RWPE2 (cell line): ENCODE measurements at regions not wholly inside any gene's neighbourhood (a gene's known extent, or its start where the extent isn't known, plus 50 kb on each side); places are given as distances from the start of the nearest gene placed in this dataset.

Experiments
- ATAC-seq: fragments of 200-7000 bp; cut with Tn5 transposase; 3 replicates; pipeline ENCODE4 v1.9.1; 2021; ENCODE audit warnings: low read depth
- DNase-seq: peaks from one replicate; pipeline ENCODE4 v3.0.0-alpha.2; 2020; ENCODE audit warnings: low spot score
- H3K27ac ChIP-seq: fragments of 450-650 bp; 2 replicates; pipeline ENCODE4 v1.5.1; 2017; ENCODE audit warnings: mild to moderate bottlenecking; ENCODE audit not compliant: poor library complexity, severe bottlenecking
- H3K27me3 ChIP-seq: fragments of 250-450 bp; sonication (Bioruptor Pico); 2 replicates; pipeline ENCODE4 v1.5.1; 2021; ENCODE audit warnings: mild to moderate bottlenecking, moderate library complexity; ENCODE audit not compliant: insufficient read depth, poor library complexity, severe bottlenecking
- H3K36me3 ChIP-seq: fragments of 250-450 bp; sonication (Bioruptor Pico); 2 replicates; pipeline ENCODE4 v1.5.1; 2020; ENCODE audit warnings: low read depth, mild to moderate bottlenecking, moderate library complexity
- H3K4me1 ChIP-seq: fragments of 250-450 bp; sonication (Bioruptor Pico); 2 replicates; pipeline ENCODE4 v1.5.1; 2021; ENCODE audit warnings: mild to moderate bottlenecking, moderate library complexity; ENCODE audit not compliant: insufficient read depth, poor library complexity, severe bottlenecking
- H3K4me3 ChIP-seq: fragments of 250-450 bp; sonication (Bioruptor Pico); 2 replicates; pipeline ENCODE4 v1.5.1; 2021; ENCODE audit warnings: mild to moderate bottlenecking, moderate library complexity; ENCODE audit not compliant: severe bottlenecking
- H3K9me3 ChIP-seq: fragments of 250-450 bp; sonication (Bioruptor Pico); 2 replicates; pipeline ENCODE4 v1.5.1; 2021; ENCODE audit warnings: mild to moderate bottlenecking, moderate library complexity; ENCODE audit not compliant: severe bottlenecking
- TF ChIP-seq, protein P1 (sequence below): fragments of 450-650 bp; IDR thresholded peaks from one replicate; pipeline ENCODE4 v1.5.1; 2017; ENCODE audit warnings: mild to moderate bottlenecking, moderate library complexity; ENCODE audit not compliant: poor library complexity, severe bottlenecking

DNA sequence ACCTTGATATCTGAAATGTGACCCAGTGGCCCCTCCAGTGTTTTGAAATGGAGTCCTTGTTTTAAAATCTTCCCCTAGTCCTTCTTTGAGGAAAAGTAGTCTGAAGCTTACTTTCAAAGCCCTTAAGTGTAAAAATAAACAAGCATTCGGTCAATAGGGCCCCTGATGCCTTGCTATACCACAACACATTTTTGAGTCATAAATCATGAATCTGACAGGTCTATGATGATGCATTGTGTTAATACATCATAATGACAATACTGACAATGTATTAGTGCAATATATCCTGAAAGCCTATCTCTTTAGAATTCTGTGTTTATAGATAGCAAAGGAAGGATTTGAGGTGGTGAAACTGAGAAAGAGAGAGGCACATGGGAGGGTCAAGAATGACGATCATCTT lies 464.2 kb downstream of the MEIS1 start:
- no peaks in the 10 kb centered on the region for H3K27me3 ChIP-seq

DNA sequence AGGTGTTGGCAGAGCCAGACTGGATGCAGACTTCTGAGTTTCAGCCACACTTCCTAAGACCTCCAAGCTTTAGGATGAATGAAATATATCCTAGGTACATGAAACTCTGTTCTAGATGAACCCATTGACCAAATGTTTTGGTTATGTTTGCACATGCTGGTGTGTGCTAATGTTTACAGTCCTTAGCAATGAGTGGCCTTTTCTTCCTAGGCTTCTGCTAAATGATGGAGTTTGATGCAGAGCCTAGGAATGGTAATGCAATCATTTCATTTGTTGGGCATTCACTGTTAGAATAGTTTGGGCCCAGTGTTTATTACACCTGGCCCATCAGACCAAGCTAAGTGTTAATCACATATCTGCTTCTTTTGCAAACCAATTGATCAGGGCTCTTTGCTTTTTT lies 464.7 kb downstream of the MEIS1 start:
- Histone ChIP-seq H3K9me3 (no peaks in the 10 kb centered on the region), H3K4me3 (no peak overlapping the region), H3K27me3 (no peaks in the 10 kb centered on the region), H3K27ac (no peak overlapping the region), H3K4me1 (no peaks in the 10 kb centered on the region), H3K36me3 (no peaks in the 10 kb centered on the region)
- DNase-seq: no peak
- TF ChIP-seq, protein P1, sequence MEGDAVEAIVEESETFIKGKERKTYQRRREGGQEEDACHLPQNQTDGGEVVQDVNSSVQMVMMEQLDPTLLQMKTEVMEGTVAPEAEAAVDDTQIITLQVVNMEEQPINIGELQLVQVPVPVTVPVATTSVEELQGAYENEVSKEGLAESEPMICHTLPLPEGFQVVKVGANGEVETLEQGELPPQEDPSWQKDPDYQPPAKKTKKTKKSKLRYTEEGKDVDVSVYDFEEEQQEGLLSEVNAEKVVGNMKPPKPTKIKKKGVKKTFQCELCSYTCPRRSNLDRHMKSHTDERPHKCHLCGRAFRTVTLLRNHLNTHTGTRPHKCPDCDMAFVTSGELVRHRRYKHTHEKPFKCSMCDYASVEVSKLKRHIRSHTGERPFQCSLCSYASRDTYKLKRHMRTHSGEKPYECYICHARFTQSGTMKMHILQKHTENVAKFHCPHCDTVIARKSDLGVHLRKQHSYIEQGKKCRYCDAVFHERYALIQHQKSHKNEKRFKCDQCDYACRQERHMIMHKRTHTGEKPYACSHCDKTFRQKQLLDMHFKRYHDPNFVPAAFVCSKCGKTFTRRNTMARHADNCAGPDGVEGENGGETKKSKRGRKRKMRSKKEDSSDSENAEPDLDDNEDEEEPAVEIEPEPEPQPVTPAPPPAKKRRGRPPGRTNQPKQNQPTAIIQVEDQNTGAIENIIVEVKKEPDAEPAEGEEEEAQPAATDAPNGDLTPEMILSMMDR: no peak
- ATAC-seq: no peak

More for the DNA sequence above, 464.2 kb downstream of the MEIS1 start:
- no peak overlapping the region for H3K4me3 ChIP-seq
- no peak overlapping the region for H3K27ac ChIP-seq
- no peaks in the 10 kb centered on the region for H3K4me1 ChIP-seq
- H3K9me3 ChIP-seq: no peaks in the 10 kb centered on the region
- no peak for DNase-seq
- TF ChIP-seq, protein P1: no peak
- H3K36me3 ChIP-seq: no peaks in the 10 kb centered on the region
- ATAC-seq: no peak

DNA sequence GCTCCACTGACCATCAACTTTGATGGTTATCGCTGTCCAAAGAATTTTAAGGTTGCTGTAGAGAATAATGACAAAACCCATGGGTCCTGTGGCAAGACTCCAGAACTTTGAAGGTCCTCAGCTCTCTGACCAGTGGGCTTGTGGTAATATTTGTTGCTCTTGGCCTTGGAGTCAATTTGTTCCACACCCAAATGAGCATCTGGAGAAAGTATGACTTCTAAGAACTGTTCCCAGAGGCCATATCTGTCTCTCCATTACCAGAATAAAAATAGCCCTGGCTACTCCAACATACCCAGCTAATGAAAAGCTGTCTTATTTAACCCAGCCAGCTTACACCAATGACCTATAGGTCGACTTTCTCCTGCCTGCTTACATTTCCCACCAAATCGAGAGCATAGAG lies 466.4 kb downstream of the MEIS1 start:
- Histone ChIP-seq H3K4me3 (no peak overlapping the region), H3K36me3 (no peaks in the 10 kb centered on the region), H3K27me3 (no peaks in the 10 kb centered on the region), H3K4me1 (no peaks in the 10 kb centered on the region), H3K9me3 (no peaks in the 10 kb centered on the region), H3K27ac (no peak overlapping the region)
- TF ChIP-seq, protein P1: no peak
- ATAC-seq: no peak
- DNase-seq: no peak

DNA sequence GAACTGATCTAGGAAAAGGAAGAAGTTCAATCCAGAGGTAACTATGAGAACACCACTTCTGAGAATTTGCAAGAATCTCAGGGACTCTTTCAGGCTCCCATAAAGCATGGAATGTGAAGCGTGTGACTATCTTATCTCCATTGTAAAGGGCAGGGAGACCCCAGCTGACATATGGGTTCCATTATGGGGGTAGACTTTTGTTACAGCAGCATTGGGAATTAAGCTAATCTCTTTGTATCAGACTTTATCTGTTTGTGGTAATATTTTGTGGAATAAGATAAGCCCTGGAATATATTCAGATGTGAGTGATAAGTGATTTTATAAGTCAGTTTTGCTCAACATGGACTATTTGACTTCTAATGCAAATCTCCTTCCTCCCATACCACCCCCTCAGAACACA lies 468.3 kb downstream of the MEIS1 start:
- TF ChIP-seq, protein P1: no peak
- no peaks in the 10 kb centered on the region for H3K9me3 ChIP-seq

DNA sequence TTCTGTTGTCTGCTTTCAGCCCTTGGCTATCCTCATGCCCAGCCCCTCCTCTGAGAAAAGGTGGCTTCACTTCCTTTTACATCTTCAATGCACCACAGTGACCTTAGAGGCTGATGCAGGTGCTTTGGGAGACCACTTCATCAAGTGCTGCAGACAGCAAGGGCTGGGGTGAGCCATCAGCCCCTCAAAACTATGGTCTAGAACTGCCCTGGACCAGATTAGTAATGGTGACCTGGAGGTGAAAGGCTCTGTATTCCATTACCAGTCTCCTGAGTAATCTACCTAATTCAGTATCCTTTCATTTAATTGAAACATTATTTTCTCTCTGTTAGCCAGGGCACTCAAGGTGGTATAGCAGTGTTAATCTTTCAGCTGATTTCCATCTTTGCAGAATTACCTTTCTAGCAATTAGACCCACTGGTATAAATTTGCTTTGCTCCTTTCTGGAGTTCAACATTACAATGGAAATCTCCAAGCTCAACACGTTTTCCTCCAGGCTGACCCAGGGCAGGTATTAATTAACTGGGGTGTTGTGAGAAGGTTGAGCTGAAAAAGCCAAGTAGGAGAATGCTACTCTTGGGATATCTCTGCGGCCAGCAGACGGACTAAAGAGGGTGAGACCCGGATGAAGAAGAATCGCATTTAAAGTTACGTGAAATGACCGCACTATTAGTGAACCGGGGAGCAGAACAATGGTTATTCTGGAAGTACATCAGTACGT lies 469.0 kb downstream of the MEIS1 start:
- ATAC-seq (no peak), DNase-seq (no peak)
- H3K4me1 ChIP-seq: no peaks in the 10 kb centered on the region
- H3K27ac ChIP-seq: no peak overlapping the region
- TF ChIP-seq, protein P1: no peak
- no peak overlapping the region for H3K4me3 ChIP-seq
- no peaks in the 10 kb centered on the region for H3K36me3 ChIP-seq
- no peaks in the 10 kb centered on the region for H3K27me3 ChIP-seq
- H3K9me3 ChIP-seq: no peaks in the 10 kb centered on the region

More for the DNA sequence above, 468.3 kb downstream of the MEIS1 start:
- ATAC-seq (no peak), DNase-seq (no peak)
- Histone ChIP-seq H3K27ac (no peak overlapping the region), H3K4me1 (no peaks in the 10 kb centered on the region), H3K36me3 (no peaks in the 10 kb centered on the region), H3K27me3 (no peaks in the 10 kb centered on the region), H3K4me3 (no peak overlapping the region)
